HL-60 (cell line): ENCODE measurements at regions not wholly inside any gene's neighbourhood (a gene's known extent, or its start where the extent isn't known, plus 50 kb on each side); places are given as distances from the start of the nearest gene placed in this dataset.

Experiments
- DNase-seq, 2 experiments: peaks; one replicate each; pipeline ENCODE4 v3.0.0-alpha.2; 2010 to 2020; ENCODE audit warnings: low read depth in 1 of 2, low spot score in 1 of 2
- H3K27ac ChIP-seq: fragments of 250-450 bp; sonication (Bioruptor Pico); replicated peaks from 2 replicates; pipeline ENCODE4 v1.5.1; 2020; ENCODE audit warnings: mild to moderate bottlenecking, moderate library complexity
- H3K27me3 ChIP-seq: fragments of 250-450 bp; sonication (Bioruptor Pico); 2 replicates; pipeline ENCODE4 v1.5.1; 2021; ENCODE audit warnings: mild to moderate bottlenecking, moderate library complexity; ENCODE audit not compliant: insufficient read depth, poor library complexity, severe bottlenecking
- H3K4me3 ChIP-seq: replicated peaks from 2 replicates; pipeline ENCODE4 v1.5.1; 2011; ENCODE audit warnings: mild to moderate bottlenecking, control low read depth, low read length; ENCODE audit not compliant: insufficient read depth
- GABPA ChIP-seq: IDR thresholded peaks from 2 replicates; pipeline ENCODE4 v1.6.1; 2012; ENCODE audit warnings: low read depth
- POLR2AphosphoS5 ChIP-seq: IDR thresholded peaks from 2 replicates; pipeline ENCODE4 v1.6.1; 2012; ENCODE audit warnings: low read depth
- SPI1 ChIP-seq: IDR thresholded peaks from 2 replicates; pipeline ENCODE4 v1.6.1; 2012; ENCODE audit warnings: low read depth, mild to moderate bottlenecking, borderline replicate concordance
- TF ChIP-seq, protein P1 (sequence below): IDR thresholded peaks from 2 replicates; pipeline ENCODE4 v1.6.1; 2012; ENCODE audit warnings: low read depth; ENCODE audit not compliant: insufficient replicate concordance
- TF ChIP-seq, protein P2 (sequence below): IDR thresholded peaks from one replicate; pipeline ENCODE4 v1.5.1; 2011; ENCODE audit warnings: low read length, control low read depth, inconsistent platforms; ENCODE audit not compliant: insufficient read depth

DNA sequence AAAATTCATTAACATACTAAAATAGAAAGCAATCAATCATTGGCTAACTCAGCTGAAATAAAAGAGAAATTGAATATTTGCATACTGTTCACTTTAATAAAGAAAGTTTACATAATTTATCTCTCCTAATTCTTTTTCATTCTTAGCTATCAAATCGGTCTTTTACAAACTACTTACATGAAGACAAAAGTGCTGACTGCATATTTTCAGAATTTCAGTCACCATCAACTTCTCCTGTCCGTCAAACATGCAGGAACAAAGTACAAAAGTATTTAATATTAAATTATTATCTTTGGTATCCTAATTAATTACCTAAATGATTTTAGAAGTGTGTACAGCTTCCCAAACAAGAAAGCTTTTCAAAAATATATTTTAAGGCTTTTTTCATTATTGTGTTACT is 248.4 kb downstream of the CYLC2 start:
- TF ChIP-seq, protein P1, sequence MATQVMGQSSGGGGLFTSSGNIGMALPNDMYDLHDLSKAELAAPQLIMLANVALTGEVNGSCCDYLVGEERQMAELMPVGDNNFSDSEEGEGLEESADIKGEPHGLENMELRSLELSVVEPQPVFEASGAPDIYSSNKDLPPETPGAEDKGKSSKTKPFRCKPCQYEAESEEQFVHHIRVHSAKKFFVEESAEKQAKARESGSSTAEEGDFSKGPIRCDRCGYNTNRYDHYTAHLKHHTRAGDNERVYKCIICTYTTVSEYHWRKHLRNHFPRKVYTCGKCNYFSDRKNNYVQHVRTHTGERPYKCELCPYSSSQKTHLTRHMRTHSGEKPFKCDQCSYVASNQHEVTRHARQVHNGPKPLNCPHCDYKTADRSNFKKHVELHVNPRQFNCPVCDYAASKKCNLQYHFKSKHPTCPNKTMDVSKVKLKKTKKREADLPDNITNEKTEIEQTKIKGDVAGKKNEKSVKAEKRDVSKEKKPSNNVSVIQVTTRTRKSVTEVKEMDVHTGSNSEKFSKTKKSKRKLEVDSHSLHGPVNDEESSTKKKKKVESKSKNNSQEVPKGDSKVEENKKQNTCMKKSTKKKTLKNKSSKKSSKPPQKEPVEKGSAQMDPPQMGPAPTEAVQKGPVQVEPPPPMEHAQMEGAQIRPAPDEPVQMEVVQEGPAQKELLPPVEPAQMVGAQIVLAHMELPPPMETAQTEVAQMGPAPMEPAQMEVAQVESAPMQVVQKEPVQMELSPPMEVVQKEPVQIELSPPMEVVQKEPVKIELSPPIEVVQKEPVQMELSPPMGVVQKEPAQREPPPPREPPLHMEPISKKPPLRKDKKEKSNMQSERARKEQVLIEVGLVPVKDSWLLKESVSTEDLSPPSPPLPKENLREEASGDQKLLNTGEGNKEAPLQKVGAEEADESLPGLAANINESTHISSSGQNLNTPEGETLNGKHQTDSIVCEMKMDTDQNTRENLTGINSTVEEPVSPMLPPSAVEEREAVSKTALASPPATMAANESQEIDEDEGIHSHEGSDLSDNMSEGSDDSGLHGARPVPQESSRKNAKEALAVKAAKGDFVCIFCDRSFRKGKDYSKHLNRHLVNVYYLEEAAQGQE, result no peak
- no peak for TF ChIP-seq POLR2AphosphoS5
- TF ChIP-seq SPI1, result no peak
- TF ChIP-seq GABPA, result no peak
- TF ChIP-seq, protein P2, sequence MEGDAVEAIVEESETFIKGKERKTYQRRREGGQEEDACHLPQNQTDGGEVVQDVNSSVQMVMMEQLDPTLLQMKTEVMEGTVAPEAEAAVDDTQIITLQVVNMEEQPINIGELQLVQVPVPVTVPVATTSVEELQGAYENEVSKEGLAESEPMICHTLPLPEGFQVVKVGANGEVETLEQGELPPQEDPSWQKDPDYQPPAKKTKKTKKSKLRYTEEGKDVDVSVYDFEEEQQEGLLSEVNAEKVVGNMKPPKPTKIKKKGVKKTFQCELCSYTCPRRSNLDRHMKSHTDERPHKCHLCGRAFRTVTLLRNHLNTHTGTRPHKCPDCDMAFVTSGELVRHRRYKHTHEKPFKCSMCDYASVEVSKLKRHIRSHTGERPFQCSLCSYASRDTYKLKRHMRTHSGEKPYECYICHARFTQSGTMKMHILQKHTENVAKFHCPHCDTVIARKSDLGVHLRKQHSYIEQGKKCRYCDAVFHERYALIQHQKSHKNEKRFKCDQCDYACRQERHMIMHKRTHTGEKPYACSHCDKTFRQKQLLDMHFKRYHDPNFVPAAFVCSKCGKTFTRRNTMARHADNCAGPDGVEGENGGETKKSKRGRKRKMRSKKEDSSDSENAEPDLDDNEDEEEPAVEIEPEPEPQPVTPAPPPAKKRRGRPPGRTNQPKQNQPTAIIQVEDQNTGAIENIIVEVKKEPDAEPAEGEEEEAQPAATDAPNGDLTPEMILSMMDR, result no peak
- no peak overlapping the region for H3K27ac ChIP-seq

DNA sequence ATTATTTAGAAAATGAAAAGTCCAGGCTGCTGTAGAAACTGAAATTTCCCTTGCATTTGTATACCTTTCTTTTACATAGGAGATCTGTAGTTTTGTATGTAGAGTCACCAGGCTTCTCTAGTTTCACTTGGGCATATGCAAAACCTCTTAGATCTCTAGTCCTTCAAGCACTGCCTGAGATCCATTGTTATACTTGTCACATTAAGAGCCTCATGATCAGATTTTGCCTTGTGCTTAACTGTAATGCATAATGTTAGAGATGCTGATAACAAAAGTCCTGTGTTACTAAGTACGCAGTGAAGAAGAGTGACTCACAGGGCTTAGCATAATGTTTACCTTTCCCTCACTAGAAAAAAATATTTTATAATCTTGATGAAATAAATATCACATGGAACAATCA is 250.2 kb downstream of the CYLC2 start:
- Histone ChIP-seq H3K27ac (no peak overlapping the region), H3K4me3 (no peak overlapping the region), H3K27me3 (no peaks in the 10 kb centered on the region)
- TF ChIP-seq, protein P1, result no peak
- TF ChIP-seq, protein P2, result no peak
- TF ChIP-seq GABPA (no peak), SPI1 (no peak), POLR2AphosphoS5 (no peak)
- DNase-seq, result no peak

More for the DNA sequence above, 248.4 kb downstream of the CYLC2 start:
- Histone ChIP-seq H3K4me3 (no peak overlapping the region), H3K27me3 (no peaks in the 10 kb centered on the region)
- no peak for DNase-seq

DNA sequence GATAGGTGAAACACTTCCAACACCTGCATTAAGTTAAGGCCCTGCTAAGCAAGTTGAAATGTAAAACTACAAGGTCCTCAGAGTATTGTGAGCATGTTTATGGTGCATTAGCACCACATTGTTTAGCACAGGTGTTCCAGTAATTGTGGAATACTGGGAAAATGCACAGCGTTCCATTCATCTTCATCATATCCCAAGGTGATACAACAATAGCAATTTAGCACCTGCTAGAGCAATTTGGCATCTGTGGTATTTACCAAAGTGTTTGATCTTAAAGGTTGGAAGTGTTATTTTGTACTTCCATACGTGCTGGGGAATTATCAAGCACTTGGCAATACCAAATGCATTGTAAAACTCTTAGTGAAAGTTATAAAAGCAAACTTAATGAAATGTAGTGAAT is 266.8 kb downstream of the CYLC2 start:
- DNase-seq, result no peak
- Histone ChIP-seq H3K27ac (no peak overlapping the region), H3K27me3 (no peaks in the 10 kb centered on the region), H3K4me3 (no peak overlapping the region)
- no peak for TF ChIP-seq SPI1
- TF ChIP-seq POLR2AphosphoS5, result no peak
- TF ChIP-seq, protein P1, result no peak

DNA sequence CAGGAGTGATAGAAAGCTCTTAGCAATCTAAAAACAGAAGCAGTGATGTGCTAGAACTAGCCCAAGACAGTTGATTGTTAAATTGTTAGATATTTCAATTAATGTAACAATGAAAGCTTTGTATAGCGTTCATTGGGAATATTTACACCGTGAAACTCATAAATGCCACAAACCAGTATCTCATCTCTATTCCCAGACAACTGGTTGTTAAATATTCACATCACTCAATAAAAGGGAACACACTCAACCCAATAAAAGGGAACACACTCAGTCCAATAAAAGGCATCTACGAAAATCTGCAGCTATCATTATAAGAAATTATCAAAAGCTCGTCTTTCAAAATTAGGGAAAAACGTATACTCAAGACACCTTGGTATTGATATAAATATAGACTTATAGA is 270.9 kb downstream of the CYLC2 start:
- DNase-seq, result no peak
- TF ChIP-seq SPI1 (no peak), POLR2AphosphoS5 (no peak)
- TF ChIP-seq, protein P2, result no peak
- Histone ChIP-seq H3K27me3 (no peaks in the 10 kb centered on the region), H3K27ac (no peak overlapping the region), H3K4me3 (no peak overlapping the region)
